Thyroid gland (tissue), 4 donors: ENCODE measurements at regions not wholly inside any gene's neighbourhood (a gene's known extent, or its start where the extent isn't known, plus 50 kb on each side); places are given as distances from the start of the nearest gene placed in this dataset.

Source experiments
- DNase-seq, 2 donors: peaks; one replicate each; pipeline ENCODE4 v3.0.0-alpha.2; 2019
- H3K27ac ChIP-seq, 3 donors: fragments of 200-600 bp; sonication (generic); 1 replicate in 2 of 3; 2 replicates in 1 of 3; pipeline ENCODE4 v1.5.1; 2016 to 2019; ENCODE audit warnings: mild to moderate bottlenecking in 1 of 3, moderate library complexity in 1 of 3
- H3K27me3 ChIP-seq: fragments of 200-600 bp; sonication (generic); one replicate; pipeline ENCODE4 v1.5.1; 2019
- H3K36me3 ChIP-seq, 2 donors: fragments of 200-600 bp; sonication (generic); one replicate each; pipeline ENCODE4 v1.5.1; 2016 to 2019
- H3K4me1 ChIP-seq, 2 donors: fragments of 200-600 bp; sonication (generic); one replicate each; pipeline ENCODE4 v1.5.1; 2017 to 2019
- H3K4me3 ChIP-seq, 3 donors: fragments of 200-600 bp; sonication (generic); replicated peaks in 1 of 3; 1 replicate in 2 of 3; 2 replicates in 1 of 3; pipeline ENCODE4 v1.5.1; 2016; ENCODE audit warnings: mild to moderate bottlenecking in 1 of 3
- H3K9me3 ChIP-seq: fragments of 200-600 bp; sonication (generic); one replicate; pipeline ENCODE4 v1.5.1; 2017
- POLR2A ChIP-seq, 2 donors: fragments of 450-650 bp; IDR thresholded peaks; one replicate each; pipeline ENCODE4 v1.6.1; 2017; ENCODE audit warnings: antibody characterized with exemption in 2 of 2, mild to moderate bottlenecking in 2 of 2, moderate library complexity in 1 of 2
- WGBS, 2 donors: methylation state at CpG; one replicate each; pipeline ENCODE4 v1.1.5; 2017; 5-methylcytosine and 5-hydroxymethylcytosine counted together
- intact Hi-C: fragments of 100-400 bp; cut with DNase I; formaldehyde crosslinking; loops from one replicate; pipeline ENCODE4 v1.15.1; 2023
- TF ChIP-seq, protein P1 (sequence below), 6 experiments: fragments of 200-600 bp in 3 of 6; fragments of 450-650 bp in 3 of 6; sonication (generic) in 3 of 6; IDR thresholded peaks; one replicate each; pipeline ENCODE4 v1.5.1; 2016 to 2019; ENCODE audit warnings: antibody characterized with exemption in 6 of 6, mild to moderate bottlenecking in 2 of 6, inconsistent platforms in 1 of 6, moderate library complexity in 1 of 6

DNA sequence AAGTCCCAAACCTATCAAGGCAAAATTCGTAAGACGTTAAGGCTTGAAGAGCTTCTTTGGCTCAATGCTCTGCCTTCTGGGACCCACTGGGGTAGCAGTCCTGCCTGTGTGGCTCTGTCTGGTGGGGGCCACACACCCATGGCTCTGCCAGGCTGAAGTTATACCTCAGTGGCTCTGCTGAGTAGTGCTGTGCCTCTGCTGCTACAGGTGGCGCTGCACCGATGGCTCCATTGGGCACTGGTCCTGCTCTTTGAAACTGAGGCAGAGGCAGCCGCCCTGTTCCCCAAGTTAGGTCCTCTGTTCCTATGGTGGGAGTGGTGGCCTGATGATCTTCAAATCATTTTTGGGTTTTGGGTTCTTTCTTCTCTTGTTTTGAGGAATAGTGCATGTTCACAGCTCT is 68.0 kb upstream of the AP4E1 start:
- Histone ChIP-seq H3K9me3 (no peaks in the 10 kb centered on the region), H3K27me3 (no peaks in the 10 kb centered on the region), H3K4me3 (no peak overlapping the region), H3K27ac (no peak overlapping the region), H3K36me3 (no peaks in the 10 kb centered on the region), H3K4me1 (no peaks in the 10 kb centered on the region)
- intact Hi-C loops: no loop called here
- no peak for DNase-seq
- TF ChIP-seq, protein P1, sequence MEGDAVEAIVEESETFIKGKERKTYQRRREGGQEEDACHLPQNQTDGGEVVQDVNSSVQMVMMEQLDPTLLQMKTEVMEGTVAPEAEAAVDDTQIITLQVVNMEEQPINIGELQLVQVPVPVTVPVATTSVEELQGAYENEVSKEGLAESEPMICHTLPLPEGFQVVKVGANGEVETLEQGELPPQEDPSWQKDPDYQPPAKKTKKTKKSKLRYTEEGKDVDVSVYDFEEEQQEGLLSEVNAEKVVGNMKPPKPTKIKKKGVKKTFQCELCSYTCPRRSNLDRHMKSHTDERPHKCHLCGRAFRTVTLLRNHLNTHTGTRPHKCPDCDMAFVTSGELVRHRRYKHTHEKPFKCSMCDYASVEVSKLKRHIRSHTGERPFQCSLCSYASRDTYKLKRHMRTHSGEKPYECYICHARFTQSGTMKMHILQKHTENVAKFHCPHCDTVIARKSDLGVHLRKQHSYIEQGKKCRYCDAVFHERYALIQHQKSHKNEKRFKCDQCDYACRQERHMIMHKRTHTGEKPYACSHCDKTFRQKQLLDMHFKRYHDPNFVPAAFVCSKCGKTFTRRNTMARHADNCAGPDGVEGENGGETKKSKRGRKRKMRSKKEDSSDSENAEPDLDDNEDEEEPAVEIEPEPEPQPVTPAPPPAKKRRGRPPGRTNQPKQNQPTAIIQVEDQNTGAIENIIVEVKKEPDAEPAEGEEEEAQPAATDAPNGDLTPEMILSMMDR (IDR thresholded peaks at IDR 0.05): no peak
- no peak for TF ChIP-seq POLR2A (IDR thresholded peaks at IDR 0.05)
- WGBS, 2 donors: 96% methylated on average over 5 of the region's 5 CpGs

DNA sequence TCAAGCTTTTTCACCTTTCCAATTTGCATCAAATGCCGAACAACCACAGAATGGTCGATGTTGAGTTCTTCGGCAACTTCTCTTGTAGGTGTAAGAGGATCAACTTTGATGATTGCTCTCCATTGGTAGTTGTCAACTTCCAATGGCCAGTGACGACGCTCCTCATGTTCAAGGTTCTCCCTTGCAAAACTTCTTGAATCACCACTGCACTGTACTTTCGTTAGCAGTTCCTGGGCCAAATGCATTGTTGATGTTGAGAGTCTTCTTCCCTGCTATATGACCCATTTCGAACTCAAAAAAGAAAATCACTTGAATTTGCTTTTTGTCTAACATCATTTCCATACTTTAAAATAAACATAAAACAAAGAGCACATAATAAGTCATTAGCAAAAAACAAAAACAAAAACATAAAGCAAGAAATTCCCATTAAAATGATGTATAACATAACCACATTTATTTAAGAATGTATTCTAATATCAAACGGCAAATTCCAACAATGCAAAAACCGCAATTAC is 71.2 kb upstream of the AP4E1 start:
- TF ChIP-seq, protein P1 (IDR thresholded peaks at IDR 0.05): no peak
- TF ChIP-seq POLR2A (IDR thresholded peaks at IDR 0.05): no peak
- no peak overlapping the region for H3K4me3 ChIP-seq
- no peaks in the 10 kb centered on the region for H3K36me3 ChIP-seq
- no peak overlapping the region for H3K27ac ChIP-seq
- no peaks in the 10 kb centered on the region for H3K4me1 ChIP-seq
- H3K9me3 ChIP-seq: no peaks in the 10 kb centered on the region
- 92 to 95% methylated on average over 9 of the region's 9 CpGs for WGBS, 2 donors
- no peaks in the 10 kb centered on the region for H3K27me3 ChIP-seq
- intact Hi-C loops: no loop called here
- DNase-seq: no peak

- Histone ChIP-seq H3K27me3 (no peaks in the 10 kb centered on the region), H3K4me3 (no peak overlapping the region), H3K4me1 (no peaks in the 10 kb centered on the region), H3K36me3 (no peaks in the 10 kb centered on the region), H3K27ac (no peak overlapping the region), H3K9me3 (no peaks in the 10 kb centered on the region)
- intact Hi-C loops: no loop called here
- TF ChIP-seq POLR2A (IDR thresholded peaks at IDR 0.05): no peak
- TF ChIP-seq, protein P1 (IDR thresholded peaks at IDR 0.05): no peak
- no peak for DNase-seq
- WGBS, 2 donors: 89 to 92% methylated on average over 12 of the region's 12 CpGs
Measured at GRCh38 chr15:50830477-50831354, 65.2 kb upstream of the SPPL2A start.

- H3K27me3 ChIP-seq: no peaks in the 10 kb centered on the region
Measured at GRCh38 chr15:50828610-50829206, 63.2 kb upstream of the SPPL2A start.

More at GRCh38 chr15:50828610-50829206, 63.2 kb upstream of the SPPL2A start:
- Histone ChIP-seq H3K36me3 (no peaks in the 10 kb centered on the region), H3K9me3 (no peaks in the 10 kb centered on the region), H3K4me3 (no peak overlapping the region), H3K4me1 (no peaks in the 10 kb centered on the region), H3K27ac (no peak overlapping the region)
- no peak for DNase-seq
- WGBS, 2 donors: 42 to 47% methylated on average over 4 of the region's 4 CpGs
- TF ChIP-seq, protein P1 (IDR thresholded peaks at IDR 0.05): no peak
- no peak for TF ChIP-seq POLR2A (IDR thresholded peaks at IDR 0.05)
- intact Hi-C loops: no loop called here
